CD4-positive, alpha-beta T cell (primary cell): ENCODE measurements at regions not wholly inside any gene's neighbourhood (a gene's known extent, or its start where the extent isn't known, plus 50 kb on each side); places are given as distances from the start of the nearest gene placed in this dataset.

Experiments
- ATAC-seq: fragments of 200-7000 bp; cut with Tn5 transposase; one replicate; pipeline ENCODE4 v1.10.0; 2022; ENCODE audit warnings: mild to moderate bottlenecking; ENCODE audit not compliant: poor library complexity
- CTCF ChIA-PET: fragments of 350-600 bp; sonication (Branson Sonifier 250); formaldehyde crosslinking; loops from one replicate; lab custom pipeline; 2021; ENCODE audit warnings: antibody characterized with exemption, inconsistent platforms; lab: Charles Lee
- POLR2A ChIA-PET: fragments of 350-600 bp; sonication (Branson Sonifier 250); formaldehyde crosslinking; loops from one replicate; lab custom pipeline; 2021; ENCODE audit warnings: antibody characterized with exemption, inconsistent platforms; lab: Charles Lee
- DNase-seq, 14 experiments: peaks; one replicate each; pipeline ENCODE4 v3.0.0-alpha.2; 2013 to 2020; ENCODE audit warnings: mixed read lengths in 2 of 14
- H3K27ac ChIP-seq, 2 donors: one replicate each; pipeline versions ENCODE4 v1.5.1 to v1.7.0; 2013; ENCODE audit warnings: low read length in 2 of 2, low read depth in 1 of 2, mild to moderate bottlenecking in 1 of 2
- H3K27me3 ChIP-seq, 2 experiments: 1 replicate in 1 of 2; 2 replicates in 1 of 2; pipeline versions ENCODE4 v1.6.1 to v1.7.0; 2013; ENCODE audit warnings: low read length in 2 of 2, control low read depth in 1 of 2, mild to moderate bottlenecking in 1 of 2, moderate library complexity in 1 of 2; ENCODE audit not compliant: insufficient read depth in 2 of 2, control insufficient read depth in 1 of 2
- H3K36me3 ChIP-seq: one replicate; pipeline ENCODE4 v1.6.1; 2013; ENCODE audit warnings: low read length, control low read depth; ENCODE audit not compliant: insufficient read depth
- H3K4me1 ChIP-seq: one replicate; pipeline ENCODE4 v1.6.1; 2013; ENCODE audit warnings: low read length, control low read depth; ENCODE audit not compliant: insufficient read depth
- H3K4me3 ChIP-seq: one replicate; pipeline ENCODE4 v1.5.1; 2013; ENCODE audit warnings: mild to moderate bottlenecking, low read length, moderate library complexity
- H3K9me3 ChIP-seq, 2 experiments: 1 replicate in 1 of 2; 2 replicates in 1 of 2; pipeline versions ENCODE4 v1.6.1 to v1.7.0; 2013; ENCODE audit warnings: low read length in 2 of 2, mild to moderate bottlenecking in 2 of 2, control low read depth in 1 of 2, moderate library complexity in 1 of 2; ENCODE audit not compliant: control insufficient read depth in 1 of 2, insufficient read depth in 1 of 2
- H3K27ac Mint-ChIP-seq: one replicate; pipeline ENCODE4 v1.8.0; 2020; ENCODE audit warnings: mixed read lengths
- H3K27me3 Mint-ChIP-seq: one replicate; pipeline ENCODE4 v1.8.0; 2021; ENCODE audit warnings: mixed read lengths
- H3K36me3 Mint-ChIP-seq: one replicate; pipeline ENCODE4 v1.8.0; 2021; ENCODE audit warnings: low read depth, mixed read lengths
- H3K4me1 Mint-ChIP-seq: one replicate; pipeline ENCODE4 v1.8.0; 2021; ENCODE audit warnings: low read depth, mixed read lengths
- H3K4me3 Mint-ChIP-seq: one replicate; pipeline ENCODE4 v1.8.0; 2020; ENCODE audit warnings: mild to moderate bottlenecking, mixed read lengths
- H3K9me3 Mint-ChIP-seq: one replicate; pipeline ENCODE4 v1.8.0; 2020; ENCODE audit warnings: mixed read lengths
- intact Hi-C, 2 experiments: fragments of 100-400 bp; cut with DNase I in 1 of 2; cut with micrococcal nuclease in 1 of 2; formaldehyde crosslinking; loops; one replicate each; pipeline versions ENCODE4 v1.15.1 to v1.9.0; 2023 to 2025; cut with DNase I, micrococcal nuclease
- TF ChIP-seq, protein P1 (sequence below): fragments of 200-600 bp; IDR thresholded peaks from one replicate; pipeline ENCODE4 v1.8.0; 2022; ENCODE audit warnings: antibody characterized with exemption, mild to moderate bottlenecking

DNA sequence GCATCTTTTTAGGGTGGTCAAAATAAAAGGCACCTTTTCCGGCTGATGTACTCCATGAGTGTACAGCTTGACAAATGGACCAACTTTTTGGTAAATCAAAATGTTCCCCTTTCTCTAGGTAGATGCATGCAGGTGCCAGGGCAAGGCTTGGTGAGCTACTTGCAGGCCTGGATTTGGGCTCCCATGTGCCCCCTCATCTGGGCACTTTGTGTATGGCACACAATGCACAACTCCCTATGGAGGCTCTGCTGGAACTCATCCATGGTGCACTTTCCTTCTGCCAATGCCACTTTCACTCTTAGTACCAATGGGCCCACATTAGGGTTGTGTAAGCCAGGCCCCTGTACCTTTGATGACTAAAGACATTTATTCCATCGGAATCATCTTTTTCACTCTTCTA is 300.8 kb downstream of the SDHAF3 start:
- Mint-ChIP-seq H3K4me3 (no peak overlapping the region), H3K27ac (no peak overlapping the region), H3K4me1 (no peaks in the 10 kb centered on the region), H3K9me3 (peaks cover 3% of the 10 kb centered on the region), H3K27me3 (no peaks in the 10 kb centered on the region), H3K36me3 (no peaks in the 10 kb centered on the region)
- Histone ChIP-seq H3K36me3 (no peaks in the 10 kb centered on the region), H3K27me3 (no peaks in the 10 kb centered on the region), H3K4me1 (no peaks in the 10 kb centered on the region), H3K9me3 (peaks cover 0 to 3% of the 10 kb centered on the region in 2 experiments), H3K27ac (no peak overlapping the region), H3K4me3 (no peak overlapping the region)
- CTCF ChIA-PET, result no interaction called here
- intact Hi-C loops, result no loop called here
- DNase-seq (no peak), ATAC-seq (no peak)
- TF ChIP-seq, protein P1, sequence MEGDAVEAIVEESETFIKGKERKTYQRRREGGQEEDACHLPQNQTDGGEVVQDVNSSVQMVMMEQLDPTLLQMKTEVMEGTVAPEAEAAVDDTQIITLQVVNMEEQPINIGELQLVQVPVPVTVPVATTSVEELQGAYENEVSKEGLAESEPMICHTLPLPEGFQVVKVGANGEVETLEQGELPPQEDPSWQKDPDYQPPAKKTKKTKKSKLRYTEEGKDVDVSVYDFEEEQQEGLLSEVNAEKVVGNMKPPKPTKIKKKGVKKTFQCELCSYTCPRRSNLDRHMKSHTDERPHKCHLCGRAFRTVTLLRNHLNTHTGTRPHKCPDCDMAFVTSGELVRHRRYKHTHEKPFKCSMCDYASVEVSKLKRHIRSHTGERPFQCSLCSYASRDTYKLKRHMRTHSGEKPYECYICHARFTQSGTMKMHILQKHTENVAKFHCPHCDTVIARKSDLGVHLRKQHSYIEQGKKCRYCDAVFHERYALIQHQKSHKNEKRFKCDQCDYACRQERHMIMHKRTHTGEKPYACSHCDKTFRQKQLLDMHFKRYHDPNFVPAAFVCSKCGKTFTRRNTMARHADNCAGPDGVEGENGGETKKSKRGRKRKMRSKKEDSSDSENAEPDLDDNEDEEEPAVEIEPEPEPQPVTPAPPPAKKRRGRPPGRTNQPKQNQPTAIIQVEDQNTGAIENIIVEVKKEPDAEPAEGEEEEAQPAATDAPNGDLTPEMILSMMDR, result no peak
- POLR2A ChIA-PET, result no interaction called here

DNA sequence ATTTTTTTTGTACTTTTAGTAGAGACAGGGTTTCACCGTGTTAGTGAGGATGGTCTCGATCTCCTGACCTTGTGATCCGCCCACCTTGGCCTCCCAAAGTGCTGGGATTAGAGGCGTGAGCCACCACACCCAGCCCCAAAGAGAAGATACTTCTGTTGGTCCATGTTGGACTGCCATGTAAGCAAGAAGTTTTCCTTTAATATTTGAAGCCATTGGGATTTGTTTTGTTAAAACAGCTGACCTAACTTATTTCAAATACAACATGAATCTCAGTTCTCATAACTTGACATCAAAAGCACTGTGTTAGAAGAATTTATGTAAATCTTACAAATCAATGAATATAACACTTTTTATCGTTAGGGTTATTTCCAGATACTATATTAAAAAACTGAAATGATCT is 302.4 kb downstream of the SDHAF3 start:
- TF ChIP-seq, protein P1, result no peak
- H3K4me1 ChIP-seq, result no peaks in the 10 kb centered on the region
- Mint-ChIP-seq H3K4me1 (no peaks in the 10 kb centered on the region), H3K4me3 (no peak overlapping the region), H3K27ac (no peak overlapping the region), H3K9me3 (peaks cover 3% of the 10 kb centered on the region), H3K36me3 (no peaks in the 10 kb centered on the region), H3K27me3 (no peaks in the 10 kb centered on the region)
- peaks cover 0 to 3% of the 10 kb centered on the region in 2 experiments for H3K9me3 ChIP-seq
- DNase-seq, result no peak
- POLR2A ChIA-PET, result no interaction called here
- ATAC-seq, result no peak
- CTCF ChIA-PET, result no interaction called here
- H3K4me3 ChIP-seq, result no peak overlapping the region
- H3K27me3 ChIP-seq, result no peaks in the 10 kb centered on the region
- intact Hi-C loops, result no loop called here
- H3K36me3 ChIP-seq, result no peaks in the 10 kb centered on the region
- H3K27ac ChIP-seq, result no peak overlapping the region

DNA sequence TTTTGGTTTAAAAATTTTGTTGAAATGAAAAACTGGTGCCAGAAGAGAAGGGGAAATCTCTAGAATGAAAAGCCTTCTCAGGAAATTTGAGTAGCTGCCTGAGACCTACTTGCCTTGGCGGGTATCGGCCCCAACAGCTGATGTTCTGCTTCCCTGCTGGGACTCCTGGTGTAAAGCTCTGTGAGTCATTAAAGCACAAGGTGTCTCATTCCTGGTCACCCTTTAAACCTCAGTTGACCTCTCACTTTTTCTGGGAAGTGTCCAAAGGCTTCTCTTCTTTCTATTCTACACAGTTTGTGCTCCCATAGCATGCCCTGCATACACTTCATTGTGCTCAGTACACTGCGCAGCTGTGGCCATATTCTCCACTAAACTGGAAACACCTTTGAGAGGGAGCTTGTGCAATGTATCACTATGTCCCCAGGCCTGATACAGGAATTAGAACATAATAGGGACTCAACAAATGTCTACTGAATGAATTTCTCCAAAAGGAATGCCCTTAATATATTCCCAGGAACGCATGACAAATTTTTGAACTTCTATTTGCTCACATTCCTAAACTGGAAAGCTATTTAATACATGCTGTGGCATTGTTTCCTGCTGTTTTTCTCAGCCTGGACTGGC is 303.9 kb downstream of the SDHAF3 start:
- H3K4me1 Mint-ChIP-seq, result no peaks in the 10 kb centered on the region
- intact Hi-C loops, result no loop called here
- Histone ChIP-seq H3K4me1 (no peaks in the 10 kb centered on the region), H3K27me3 (no peaks in the 10 kb centered on the region), H3K36me3 (no peaks in the 10 kb centered on the region), H3K9me3 (no peaks in the 10 kb centered on the region), H3K27ac (no peak overlapping the region), H3K4me3 (no peak overlapping the region)
- POLR2A ChIA-PET, result no interaction called here
- DNase-seq, result no peak
- TF ChIP-seq, protein P1, result no peak
- H3K27ac Mint-ChIP-seq, result no peak overlapping the region
- ATAC-seq, result no peak
- H3K4me3 Mint-ChIP-seq, result no peak overlapping the region
- H3K27me3 Mint-ChIP-seq, result no peaks in the 10 kb centered on the region
- CTCF ChIA-PET, result no interaction called here
- peaks cover 3% of the 10 kb centered on the region for H3K9me3 Mint-ChIP-seq
- no peaks in the 10 kb centered on the region for H3K36me3 Mint-ChIP-seq
